ENCODE measurements at regions not wholly inside any gene's neighbourhood (a gene's known extent, or its start where the extent isn't known, plus 50 kb on each side); places are given as distances from the start of the nearest gene placed in this dataset.
A peak's percentile ranks its signal among the peaks of the same experiment; 100 is the strongest.

GRCh38 chr5:124634228-124634739 lies 112.2 kb downstream of the ZNF608 start:
- H3K4me3 ChIP-seq (ENCODE audit: insufficient read depth, low read length) = no peak overlapping the region
- peak; percentile 81 for DNase-seq (ENCODE audit: insufficient read length, low spot score, missing footprints)
- H3K79me2 ChIP-seq (ENCODE audit: insufficient read depth, low read length) = no peaks in the 10 kb centered on the region
- peaks cover 20% of the 10 kb centered on the region for H3K4me1 ChIP-seq (ENCODE audit: insufficient read depth, low read length)
- H3K27ac ChIP-seq (ENCODE audit: low read depth, low read length) = peak overlapping the region; percentile 16
- H4K20me1 ChIP-seq (ENCODE audit: insufficient read depth, low read length) = no peaks in the 10 kb centered on the region
- peak overlapping the region; percentile 12 for H3K4me2 ChIP-seq (ENCODE audit: insufficient read depth, low read length)
- no peaks in the 10 kb centered on the region for H3K36me3 ChIP-seq (ENCODE audit: insufficient read depth, low read length)
- H3K9me3 ChIP-seq (ENCODE audit: low read depth, low read length) = no peaks in the 10 kb centered on the region
- H2AFZ ChIP-seq (ENCODE audit: low read length) = no peak overlapping the region
- TF ChIP-seq CTCF (IDR thresholded peaks at IDR 0.05; ENCODE audit: extremely low read depth, low read depth, low read length) = no peak
- H3K27me3 ChIP-seq (ENCODE audit: insufficient read depth, low read length) = no peaks in the 10 kb centered on the region

GRCh38 chr5:124633209-124633608 lies 113.2 kb downstream of the ZNF608 start:
- H3K27me3 ChIP-seq (ENCODE audit: insufficient read depth, low read length) = no peaks in the 10 kb centered on the region
- H3K4me2 ChIP-seq (ENCODE audit: insufficient read depth, low read length) = no peak overlapping the region
- H4K20me1 ChIP-seq (ENCODE audit: insufficient read depth, low read length) = no peaks in the 10 kb centered on the region
- no peaks in the 10 kb centered on the region for H3K9me3 ChIP-seq (ENCODE audit: low read depth, low read length)
- no peaks in the 10 kb centered on the region for H3K79me2 ChIP-seq (ENCODE audit: insufficient read depth, low read length)
- H2AFZ ChIP-seq (ENCODE audit: low read length) = no peak overlapping the region
- H3K4me3 ChIP-seq (ENCODE audit: insufficient read depth, low read length) = no peak overlapping the region
- no peak overlapping the region for H3K27ac ChIP-seq (ENCODE audit: low read depth, low read length)
- peaks cover 28% of the 10 kb centered on the region for H3K4me1 ChIP-seq (ENCODE audit: insufficient read depth, low read length)
- DNase-seq (ENCODE audit: insufficient read length, low spot score, missing footprints) = no peak
- H3K36me3 ChIP-seq (ENCODE audit: insufficient read depth, low read length) = no peaks in the 10 kb centered on the region
- TF ChIP-seq CTCF (IDR thresholded peaks at IDR 0.05; ENCODE audit: extremely low read depth, low read depth, low read length) = no peak

- Histone ChIP-seq H3K36me3 (ENCODE audit: insufficient read depth, low read length) (no peaks in the 10 kb centered on the region), H3K27ac (ENCODE audit: low read depth, low read length) (no peak overlapping the region), H3K4me1 (ENCODE audit: insufficient read depth, low read length) (peaks cover 28% of the 10 kb centered on the region), H3K4me3 (ENCODE audit: insufficient read depth, low read length) (no peak overlapping the region), H3K4me2 (ENCODE audit: insufficient read depth, low read length) (no peak overlapping the region), H4K20me1 (ENCODE audit: insufficient read depth, low read length) (no peaks in the 10 kb centered on the region), H3K27me3 (ENCODE audit: insufficient read depth, low read length) (no peaks in the 10 kb centered on the region), H2AFZ (ENCODE audit: low read length) (no peak overlapping the region), H3K79me2 (ENCODE audit: insufficient read depth, low read length) (no peaks in the 10 kb centered on the region), H3K9me3 (ENCODE audit: low read depth, low read length) (no peaks in the 10 kb centered on the region)
- TF ChIP-seq CTCF (IDR thresholded peaks at IDR 0.05; ENCODE audit: extremely low read depth, low read depth, low read length) = no peak
- DNase-seq (ENCODE audit: insufficient read length, low spot score, missing footprints) = no peak
These were observed 114.4 kb downstream of the ZNF608 start for GRCh38 chr5:124631874-124632550.

- H2AFZ ChIP-seq (ENCODE audit: low read length) = no peak overlapping the region
- H3K4me1 ChIP-seq (ENCODE audit: insufficient read depth, low read length) = peaks cover 28% of the 10 kb centered on the region
These were observed 115.4 kb downstream of the ZNF608 start for GRCh38 chr5:124630767-124631704.

More at GRCh38 chr5:124630767-124631704, 115.4 kb downstream of the ZNF608 start:
- H3K27ac ChIP-seq (ENCODE audit: low read depth, low read length) = no peak overlapping the region
- no peaks in the 10 kb centered on the region for H3K79me2 ChIP-seq (ENCODE audit: insufficient read depth, low read length)
- H3K4me2 ChIP-seq (ENCODE audit: insufficient read depth, low read length) = no peak overlapping the region
- H3K4me3 ChIP-seq (ENCODE audit: insufficient read depth, low read length) = no peak overlapping the region
- peak; percentile 69 for DNase-seq (ENCODE audit: insufficient read length, low spot score, missing footprints)
- TF ChIP-seq CTCF (IDR thresholded peaks at IDR 0.05; ENCODE audit: extremely low read depth, low read depth, low read length) = no peak
- no peaks in the 10 kb centered on the region for H4K20me1 ChIP-seq (ENCODE audit: insufficient read depth, low read length)
- H3K36me3 ChIP-seq (ENCODE audit: insufficient read depth, low read length) = no peaks in the 10 kb centered on the region
- no peaks in the 10 kb centered on the region for H3K27me3 ChIP-seq (ENCODE audit: insufficient read depth, low read length)
- H3K9me3 ChIP-seq (ENCODE audit: low read depth, low read length) = no peaks in the 10 kb centered on the region
